ENCODE measurements at regions not wholly inside any gene's neighbourhood (a gene's known extent, or its start where the extent isn't known, plus 50 kb on each side); places are given as distances from the start of the nearest gene placed in this dataset.

DNA sequence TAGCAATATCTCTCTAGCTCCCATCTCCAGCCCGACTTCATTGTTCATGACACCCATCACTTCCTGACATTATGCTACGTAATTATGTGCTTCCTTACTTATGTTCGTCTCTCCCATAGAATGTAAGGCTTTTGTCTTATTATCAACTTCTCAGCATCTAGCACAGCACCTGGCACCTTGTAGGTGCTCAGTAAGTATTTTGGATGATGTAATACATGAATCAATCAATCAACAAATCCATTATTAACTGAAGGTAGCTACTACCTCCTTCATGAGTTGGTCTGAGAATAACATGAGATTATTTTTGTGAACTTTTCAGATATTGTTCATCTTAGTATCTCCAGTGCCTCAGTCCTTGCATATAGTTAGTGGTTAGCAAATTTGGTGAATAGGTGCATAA is 109.3 kb downstream of the EN1 start:
- no peak for FAIRE-seq

DNA sequence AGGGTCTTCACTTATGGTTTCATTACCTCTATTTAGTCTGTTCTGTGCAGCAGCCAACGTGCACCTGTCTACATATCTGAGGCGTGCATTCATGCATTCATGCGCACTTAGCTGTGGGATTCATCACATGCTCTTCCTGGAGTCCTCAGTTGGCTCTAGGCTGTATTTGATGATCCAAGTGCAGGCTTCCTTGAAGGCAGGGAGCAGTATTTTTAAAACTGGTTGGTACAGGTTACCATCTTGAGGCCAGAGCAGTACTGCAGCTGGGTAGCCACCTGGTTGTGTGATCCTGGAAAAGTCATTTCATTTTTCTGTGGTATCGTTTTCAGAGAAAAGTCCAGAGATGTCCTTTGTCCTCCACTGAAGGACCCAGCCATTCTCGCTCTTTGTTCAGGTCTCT is 109.8 kb downstream of the EN1 start:
- FAIRE-seq = no peak

DNA sequence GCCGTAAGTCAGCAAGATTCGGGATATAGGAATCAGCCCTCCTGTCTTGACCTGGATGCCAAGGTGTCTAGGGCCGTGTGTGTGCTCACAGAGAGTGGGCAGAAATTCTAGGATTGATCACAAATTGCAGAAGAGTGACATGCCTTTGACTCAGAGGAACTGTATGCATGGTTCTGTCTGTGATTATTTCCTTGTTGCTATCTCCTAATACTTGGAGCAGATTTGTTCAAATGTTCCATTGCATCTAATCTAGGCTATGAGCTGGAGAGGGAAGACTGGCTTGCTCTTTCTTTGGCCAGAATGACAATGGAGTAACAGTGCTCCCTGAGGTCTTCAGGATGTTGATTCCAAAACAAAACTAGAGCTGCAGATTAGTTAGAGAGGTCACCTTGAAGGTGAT is 115.0 kb downstream of the EN1 start:
- no peak for FAIRE-seq

DNA sequence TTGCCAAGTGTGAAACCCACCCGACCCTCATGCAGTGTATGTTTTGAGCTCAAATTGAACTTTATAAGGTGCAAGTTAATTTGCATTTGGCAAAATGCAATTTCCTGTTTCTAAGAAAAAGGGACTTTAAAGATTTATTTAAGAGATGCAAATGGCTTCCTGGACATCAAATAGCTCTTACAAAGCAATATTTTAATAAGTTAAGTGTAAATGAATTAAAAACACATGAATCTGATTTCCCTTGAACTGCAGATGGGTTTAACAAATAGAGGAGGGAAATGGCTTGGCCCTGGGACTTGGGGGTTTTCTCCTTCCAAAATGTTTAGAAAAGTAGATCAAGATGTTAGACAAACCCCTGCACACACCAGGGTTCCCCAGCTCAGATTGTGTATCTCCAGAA is 116.0 kb downstream of the EN1 start:
- no peak for FAIRE-seq

DNA sequence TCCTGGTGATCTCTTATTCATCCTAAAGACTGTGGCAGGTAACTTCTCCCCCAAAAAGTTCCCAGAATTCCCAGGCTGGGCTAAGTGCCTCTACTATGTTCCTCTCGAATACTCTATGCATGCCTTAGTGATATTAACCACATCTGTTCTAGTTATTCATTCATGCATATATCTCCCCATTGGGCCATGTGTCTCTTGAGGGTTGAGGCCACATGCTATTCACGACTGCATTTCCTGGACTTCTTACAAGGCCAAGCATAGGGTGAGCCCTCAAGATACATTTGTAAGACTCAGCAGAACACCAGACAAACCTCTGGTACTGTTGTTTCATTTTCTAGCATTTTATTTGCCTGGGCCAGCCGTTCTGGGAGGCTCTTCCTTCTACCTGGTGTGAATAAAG is 117.0 kb downstream of the EN1 start:
- FAIRE-seq = no peak

DNA sequence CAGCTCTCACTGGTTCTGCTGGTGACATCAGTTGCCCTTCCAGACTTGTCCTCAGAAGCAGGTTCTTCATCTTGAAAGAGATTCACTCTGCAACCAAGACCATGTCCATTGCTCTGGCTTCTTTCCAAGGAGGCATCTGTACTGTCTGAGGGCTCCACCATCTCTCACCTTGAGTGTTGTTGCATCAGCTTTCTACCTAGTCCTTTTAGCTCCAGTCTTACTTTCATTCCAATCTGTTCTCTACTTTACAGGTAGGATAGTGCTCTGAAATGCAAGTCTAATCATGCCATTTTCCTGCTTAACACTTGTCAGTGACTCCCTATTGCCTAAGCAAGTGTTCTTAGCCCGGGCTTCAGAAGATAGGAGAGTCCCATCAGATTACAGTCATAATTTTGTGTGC is 117.7 kb downstream of the EN1 start:
- no peak for FAIRE-seq

DNA sequence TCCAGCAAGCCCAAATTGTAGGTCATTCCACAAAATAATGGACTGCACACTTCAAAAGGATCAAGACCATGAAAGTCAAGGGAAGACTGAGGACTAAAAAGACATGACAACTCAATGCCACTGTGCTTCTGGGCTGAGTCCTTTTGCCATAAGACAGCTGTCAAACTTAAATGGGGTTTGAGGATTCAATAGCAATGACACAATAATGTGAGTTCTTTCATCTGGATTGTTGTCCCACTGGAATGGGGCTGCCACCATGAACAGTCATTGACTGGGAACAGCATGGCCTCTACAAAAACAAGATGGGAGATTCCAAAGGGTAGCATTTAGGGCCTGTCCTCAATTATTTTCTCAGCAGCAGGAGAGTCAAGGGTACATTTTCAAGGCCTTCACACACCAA is 118.5 kb downstream of the EN1 start:
- FAIRE-seq = no peak

DNA sequence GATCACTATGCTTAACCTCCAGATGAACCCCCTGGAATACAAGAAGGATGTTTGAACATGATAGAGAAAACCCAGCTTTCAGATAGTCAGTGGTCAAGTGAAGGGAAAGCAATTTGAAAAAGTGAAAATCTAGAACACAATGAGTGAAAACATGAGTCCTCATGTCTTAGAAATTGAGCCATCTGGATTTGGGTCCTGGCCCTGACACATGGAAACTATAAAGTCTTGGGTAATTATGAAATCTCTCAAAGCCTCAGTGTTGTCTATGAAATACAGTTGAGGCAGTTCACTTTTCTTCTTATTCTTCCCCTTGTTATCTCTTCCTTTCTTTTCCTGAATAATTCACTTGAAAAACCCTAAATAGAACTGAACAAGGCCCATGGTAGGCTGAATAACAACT is 120.6 kb downstream of the EN1 start:
- no peak for FAIRE-seq

DNA sequence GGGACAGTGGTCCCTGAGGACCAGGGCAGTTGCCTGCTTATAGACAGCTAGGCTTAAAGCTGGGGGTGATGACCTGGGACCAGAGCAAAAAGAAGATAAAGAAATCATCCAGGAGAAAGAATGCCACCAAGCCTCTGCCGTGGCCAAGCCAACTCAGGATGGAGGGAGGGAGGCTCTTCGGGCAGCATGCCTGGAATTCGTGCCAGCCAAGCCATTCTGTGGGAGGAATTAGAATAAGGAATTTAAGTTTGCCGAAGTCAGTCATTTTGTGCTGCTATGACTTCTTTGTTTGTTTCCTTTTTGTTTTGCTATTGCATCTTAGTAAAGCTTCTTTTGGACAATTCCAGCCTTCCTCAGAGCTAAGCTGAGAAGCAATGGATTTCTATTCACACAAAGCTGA is 124.1 kb downstream of the EN1 start:
- FAIRE-seq = no peak

DNA sequence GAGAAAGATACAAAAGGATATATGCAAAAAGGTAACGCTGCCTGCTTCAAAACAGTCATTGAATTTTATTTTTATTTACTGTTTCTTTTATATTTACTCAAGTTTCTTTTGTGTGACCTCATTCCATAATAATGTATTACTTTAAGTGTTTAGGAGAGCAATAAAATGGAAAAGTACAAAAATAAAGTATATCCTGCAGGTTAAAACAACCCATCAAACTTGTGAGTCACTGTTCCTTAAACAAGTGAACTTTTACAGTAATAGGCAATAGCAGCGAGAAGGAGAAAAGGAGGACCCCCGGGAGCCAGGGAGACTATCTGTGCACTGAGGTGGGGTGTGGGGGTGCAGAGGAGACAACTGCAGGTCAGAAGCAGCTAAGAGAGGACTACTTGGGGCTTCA is 124.5 kb downstream of the EN1 start:
- no peak for FAIRE-seq

DNA sequence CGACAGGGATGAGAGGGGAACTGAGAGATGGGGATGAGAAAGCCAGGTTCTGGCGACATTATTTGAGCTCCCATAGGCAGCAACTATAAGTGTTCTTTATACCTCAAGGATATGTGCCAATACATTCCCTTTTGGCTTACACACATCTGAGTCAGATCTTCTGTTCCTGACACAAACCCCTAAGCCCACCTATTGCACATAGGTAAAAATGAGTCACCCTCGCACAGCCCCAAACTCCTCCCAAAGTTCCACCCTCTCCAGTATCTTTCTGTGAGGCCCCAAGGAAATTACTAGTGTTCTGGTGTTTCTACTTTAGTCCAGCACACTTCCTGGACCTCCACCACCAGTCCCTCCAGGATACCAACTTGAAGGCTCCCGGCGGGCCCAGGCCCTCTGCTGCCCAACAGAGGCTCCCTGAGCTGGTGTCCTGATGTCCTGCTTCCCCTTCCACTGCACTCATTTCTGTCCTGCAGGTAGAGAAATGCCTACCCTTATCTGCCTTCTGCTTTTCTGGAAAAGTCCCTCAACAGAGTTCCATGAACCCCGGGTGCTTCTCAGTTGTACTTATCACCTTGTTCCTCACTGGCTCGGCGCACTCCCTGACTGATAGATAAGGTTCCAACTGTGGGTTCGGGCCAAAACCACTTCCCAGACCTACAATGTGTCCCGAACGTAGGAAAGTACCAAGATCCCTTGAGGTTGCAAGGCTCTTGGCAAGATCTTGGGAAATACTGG is 125.5 kb downstream of the EN1 start:
- FAIRE-seq = no peak

DNA sequence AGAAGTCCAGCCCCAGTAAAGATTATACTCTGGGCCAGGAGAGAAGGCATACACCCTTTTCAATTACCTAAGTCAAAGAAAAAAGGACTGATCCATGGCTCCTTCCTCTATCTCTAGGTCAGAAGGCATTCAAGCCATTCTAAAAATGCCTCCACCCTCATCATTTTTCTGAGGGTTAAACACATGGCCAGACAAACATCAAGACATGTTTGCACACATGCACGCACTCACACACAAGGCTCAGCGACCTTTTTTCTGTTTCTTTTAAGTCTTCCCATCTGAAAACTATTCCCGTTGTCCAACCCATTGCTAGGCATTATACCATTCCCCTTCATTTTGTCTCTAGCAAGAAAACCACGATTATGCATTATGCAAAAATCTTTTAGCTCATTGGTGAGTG is 126.6 kb downstream of the EN1 start:
- no peak for FAIRE-seq

DNA sequence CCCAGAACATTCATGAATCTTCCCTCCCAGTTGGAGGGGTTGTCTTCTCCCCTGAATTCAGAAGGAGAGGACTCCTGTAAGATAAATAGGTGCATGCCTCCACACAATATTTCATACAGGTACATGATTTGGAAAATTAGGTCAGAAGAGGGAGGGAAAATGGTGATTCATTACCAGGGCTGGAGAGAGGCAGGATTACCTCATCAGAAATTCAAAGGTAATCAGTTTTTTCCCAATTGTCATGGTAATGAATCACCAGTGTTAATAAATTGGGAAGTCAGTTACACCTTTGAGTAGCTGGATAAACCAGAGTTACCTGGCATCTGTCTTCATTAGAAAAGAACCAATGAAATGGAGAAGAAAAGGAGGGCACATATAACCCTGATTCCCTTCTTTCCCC is 128.5 kb downstream of the EN1 start:
- FAIRE-seq = no peak

DNA sequence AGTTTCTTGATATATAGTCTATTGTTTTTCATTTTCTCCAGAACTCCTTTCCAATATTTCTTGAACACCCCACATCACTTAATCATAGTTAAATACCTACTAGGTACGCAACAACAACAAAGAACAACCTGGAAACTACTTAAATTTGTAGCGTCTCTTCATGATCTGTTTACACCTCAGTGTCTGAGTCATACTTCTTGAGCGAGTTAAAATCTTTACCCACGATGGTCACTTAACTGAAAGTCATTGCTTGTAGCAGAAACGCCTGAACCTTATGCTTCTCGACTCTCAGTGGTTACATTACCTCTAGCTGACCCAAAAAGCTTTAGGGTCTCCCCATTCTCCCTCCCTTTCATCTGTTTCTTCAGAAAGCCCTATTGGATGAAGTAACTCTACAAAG is 131.3 kb downstream of the EN1 start:
- no peak for FAIRE-seq

DNA sequence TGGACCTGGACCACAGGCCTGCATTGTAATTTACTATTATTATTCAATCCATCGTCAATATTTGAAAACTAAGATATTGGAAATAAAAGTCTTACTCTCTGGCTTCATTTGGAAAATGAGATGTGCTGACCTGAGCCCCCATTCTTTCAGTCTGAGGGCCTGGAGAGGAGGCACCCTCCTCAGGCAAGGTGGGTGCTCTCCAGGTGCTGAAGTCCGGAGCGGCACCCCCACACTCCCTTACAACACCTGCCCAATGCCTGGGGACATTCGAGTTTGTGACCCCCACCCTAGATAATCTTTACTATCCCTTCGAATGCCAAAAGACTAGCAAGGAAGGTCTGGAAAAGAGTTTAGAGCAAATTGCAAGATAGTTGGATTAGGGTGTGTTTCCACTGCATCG is 133.3 kb downstream of the EN1 start:
- no peak for FAIRE-seq

DNA sequence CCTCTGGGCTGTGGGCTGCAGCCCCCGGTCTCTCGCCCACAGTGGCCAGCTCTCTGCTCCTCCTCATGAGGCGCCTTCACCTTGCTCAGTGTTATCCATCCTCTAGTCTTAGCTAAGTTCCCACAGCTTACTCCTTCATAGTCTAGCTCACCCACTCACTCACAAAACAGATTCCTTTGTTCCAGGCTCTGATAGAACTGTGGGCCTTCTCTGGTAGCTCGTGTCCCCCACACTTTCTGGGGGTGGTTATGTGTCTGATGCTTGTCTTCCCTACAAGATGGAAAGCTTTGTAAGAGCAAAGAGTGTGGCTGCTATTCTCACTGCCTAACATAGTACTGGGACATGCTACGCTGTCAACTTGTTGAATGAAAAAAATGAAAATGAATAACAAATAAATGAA is 135.8 kb downstream of the EN1 start:
- FAIRE-seq = no peak

DNA sequence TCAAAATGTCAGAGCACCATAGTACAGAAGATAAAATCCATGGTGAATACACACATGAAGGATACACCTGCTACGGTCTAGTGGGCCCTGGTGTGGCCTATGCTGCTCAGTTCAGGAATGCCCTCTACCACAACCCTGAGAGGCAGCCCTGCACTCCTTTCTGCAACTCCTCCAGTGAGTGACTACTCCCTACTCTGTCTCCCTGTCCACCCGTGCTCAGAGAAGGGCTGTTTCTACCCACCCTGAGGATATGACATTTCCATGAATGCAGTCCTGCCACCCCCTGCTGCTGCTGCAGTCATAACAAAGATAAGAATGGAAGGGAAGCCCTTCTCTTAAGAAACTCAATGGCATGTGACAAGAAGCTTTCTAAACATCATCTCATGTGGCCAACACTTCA is 137.0 kb downstream of the EN1 start:
- no peak for FAIRE-seq

DNA sequence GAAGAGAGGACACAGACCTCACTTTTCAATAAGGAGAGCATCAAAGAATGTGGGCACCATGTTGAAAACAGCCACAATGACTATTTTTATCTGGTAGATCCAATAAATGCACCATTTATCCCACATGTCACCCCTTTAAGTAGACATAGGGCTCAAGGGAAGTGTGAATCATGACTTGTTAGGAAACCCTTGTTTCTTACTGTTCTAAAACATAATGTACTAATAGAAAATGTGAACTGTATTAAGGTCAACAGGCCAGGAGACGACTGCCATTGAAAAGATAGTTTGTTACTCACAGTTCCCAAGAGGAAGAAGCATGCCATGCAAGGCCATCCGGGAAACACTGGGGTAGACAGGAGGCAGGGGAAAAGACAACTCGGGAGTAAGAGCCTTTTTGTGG is 137.7 kb downstream of the EN1 start:
- no peak for FAIRE-seq

DNA sequence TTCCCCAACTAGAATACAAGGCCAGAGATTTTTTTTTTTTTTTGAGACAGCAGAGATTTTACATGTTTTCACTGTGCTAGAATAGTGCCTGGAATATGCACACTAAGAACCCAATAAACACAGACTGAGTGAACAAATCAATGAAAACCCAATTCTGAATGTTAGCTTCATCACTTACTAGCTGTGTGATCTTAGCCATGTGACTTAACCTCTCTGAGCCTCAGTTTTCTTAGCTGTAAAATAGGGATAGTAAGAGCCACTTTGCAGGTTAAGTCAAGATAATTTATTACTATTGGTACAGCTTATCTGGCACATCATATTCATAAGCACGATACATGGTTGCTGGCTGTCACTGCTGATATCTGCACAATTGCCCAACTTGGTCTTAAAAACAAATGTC is 140.6 kb downstream of the EN1 start:
- no peak for FAIRE-seq

DNA sequence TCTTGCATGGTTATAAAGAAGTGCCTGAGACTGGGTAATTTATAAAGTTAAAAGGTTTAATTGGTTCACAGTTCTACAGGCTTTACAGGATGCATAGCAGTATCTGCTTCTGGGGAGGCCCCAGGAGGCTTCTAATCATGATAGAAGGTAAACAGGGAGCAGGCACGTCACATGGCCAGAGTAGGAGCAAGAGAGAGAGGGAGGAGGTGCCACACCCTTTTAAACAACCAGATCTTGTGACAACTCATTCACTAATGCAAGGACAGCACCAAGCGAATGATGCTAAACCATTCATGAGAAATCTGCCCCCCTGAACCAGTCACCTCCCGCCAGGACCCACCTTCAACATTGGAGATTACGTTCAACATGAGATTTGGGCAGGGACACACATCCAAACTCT is 141.1 kb downstream of the EN1 start:
- no peak for FAIRE-seq

DNA sequence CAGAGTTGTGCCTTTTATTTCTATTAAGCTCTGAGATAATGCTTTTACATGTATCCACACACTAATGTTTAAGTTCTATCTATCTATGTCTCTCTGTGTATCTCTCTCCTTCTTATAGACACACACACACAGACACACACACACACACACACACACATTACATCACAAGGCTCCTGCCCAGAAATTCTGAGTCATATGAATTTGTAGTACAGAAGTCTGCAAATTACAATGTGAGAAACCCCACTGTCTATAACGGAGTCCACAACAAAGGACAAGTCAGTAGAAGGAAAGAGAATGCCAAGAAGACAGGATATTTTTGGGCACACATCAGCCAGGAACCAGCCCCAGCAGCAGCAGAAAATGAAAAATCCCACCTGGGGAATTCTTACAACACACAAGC is 142.4 kb downstream of the EN1 start:
- no peak for FAIRE-seq

DNA sequence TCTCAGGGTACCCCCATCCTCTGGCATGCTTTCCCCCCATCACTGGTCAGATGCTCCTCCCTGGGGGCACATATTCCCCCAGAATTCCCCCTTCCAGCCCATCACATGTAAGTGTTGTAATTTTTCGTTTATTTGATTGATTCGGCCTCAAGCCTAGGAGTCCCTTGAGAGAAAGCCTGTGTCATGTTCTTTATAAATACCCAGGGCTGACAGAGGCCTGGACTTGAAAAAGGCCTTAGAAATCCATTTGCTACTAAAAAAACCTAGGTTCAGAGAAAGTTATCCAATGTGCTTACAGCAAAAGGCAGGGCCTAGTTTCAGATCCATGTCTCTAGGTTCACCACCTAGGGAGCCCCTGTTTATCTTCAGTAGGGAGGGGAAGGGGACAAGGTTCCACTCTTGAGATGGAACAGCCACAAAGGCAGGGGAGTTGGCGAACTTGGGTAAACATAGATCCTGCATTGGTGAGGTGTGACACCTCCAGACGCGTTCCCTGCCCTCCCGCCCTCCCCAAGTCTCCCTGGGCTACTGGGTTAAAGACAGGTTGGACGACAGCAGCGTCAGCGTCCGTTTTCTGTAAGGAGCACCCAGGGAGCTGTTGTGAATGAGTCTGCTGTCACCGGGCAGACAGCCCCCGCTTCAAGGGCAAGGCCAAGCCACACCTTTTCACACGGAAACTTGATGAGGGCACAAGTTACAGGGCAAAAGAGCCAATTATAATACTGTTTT is 147.8 kb downstream of the EN1 start:
- FAIRE-seq = no peak

DNA sequence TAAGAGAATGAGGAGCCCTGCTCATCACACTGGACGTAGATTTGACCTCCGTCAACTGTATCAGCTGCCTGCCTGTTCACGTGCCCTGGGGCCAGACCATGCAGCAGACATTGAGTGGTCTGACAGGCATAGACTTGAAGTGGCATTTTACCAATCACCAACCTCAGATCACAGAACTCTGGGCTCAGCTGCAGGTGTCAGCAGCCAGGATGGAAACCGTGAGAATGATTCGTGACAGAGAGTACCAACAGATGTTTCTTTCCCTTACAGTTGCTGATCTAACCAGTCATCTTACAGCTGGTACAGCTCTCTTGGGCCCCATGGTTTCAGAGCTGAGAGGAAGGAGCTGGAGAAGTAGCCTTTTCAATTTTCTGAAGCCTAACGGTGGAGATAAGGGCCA is 148.9 kb downstream of the EN1 start:
- no peak for FAIRE-seq

DNA sequence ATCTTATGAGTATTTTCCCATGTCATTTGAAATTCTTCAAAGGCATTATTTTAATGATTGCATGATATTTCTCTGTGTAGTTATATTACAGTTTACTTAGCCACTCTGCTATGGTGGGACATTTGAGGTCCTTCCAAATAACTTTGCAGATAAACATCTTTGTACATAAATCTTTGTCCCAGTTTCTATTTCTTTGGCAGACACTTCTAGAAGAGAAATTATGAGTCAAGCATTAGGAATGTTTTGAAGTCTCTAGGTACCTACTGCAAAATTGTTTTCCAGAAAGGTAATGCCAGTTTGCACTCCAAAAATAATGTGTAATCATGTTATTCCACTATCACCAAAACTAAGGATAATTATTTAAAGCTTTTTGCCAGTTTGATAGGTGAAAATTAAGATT is 149.7 kb downstream of the EN1 start:
- FAIRE-seq = no peak
